Subcutaneous abdominal adipose tissue (tissue), 5 donors: ENCODE measurements at regions not wholly inside any gene's neighbourhood (a gene's known extent, or its start where the extent isn't known, plus 50 kb on each side); places are given as distances from the start of the nearest gene placed in this dataset.

Experiments
- H3K27ac ChIP-seq: one replicate; pipeline ENCODE4 v1.7.0; 2013; ENCODE audit warnings: low read depth, mild to moderate bottlenecking, inconsistent platforms, low read length, moderate library complexity
- H3K27me3 ChIP-seq, 5 donors: one replicate each; pipeline ENCODE4 v1.7.0; 2013; ENCODE audit warnings: low read length in 5 of 5, inconsistent platforms in 1 of 5; ENCODE audit not compliant: control insufficient read depth in 5 of 5, insufficient read depth in 4 of 5
- H3K36me3 ChIP-seq, 5 donors: one replicate each; pipeline ENCODE4 v1.7.0; 2013; ENCODE audit warnings: low read length in 5 of 5; ENCODE audit not compliant: control insufficient read depth in 5 of 5, insufficient read depth in 5 of 5
- H3K4me1 ChIP-seq, 5 donors: one replicate each; pipeline ENCODE4 v1.7.0; 2013; ENCODE audit warnings: low read length in 5 of 5, mild to moderate bottlenecking in 3 of 5, moderate library complexity in 1 of 5; ENCODE audit not compliant: control insufficient read depth in 5 of 5, insufficient read depth in 5 of 5
- H3K4me3 ChIP-seq, 5 donors: one replicate each; pipeline ENCODE4 v1.7.0; 2013; ENCODE audit warnings: low read length in 5 of 5, low read depth in 1 of 5
- H3K9ac ChIP-seq, 5 donors: one replicate each; pipeline ENCODE4 v1.7.0; 2013; ENCODE audit warnings: low read length in 5 of 5, mild to moderate bottlenecking in 4 of 5, moderate library complexity in 3 of 5
- H3K9me3 ChIP-seq, 5 donors: one replicate each; pipeline ENCODE4 v1.7.0; 2013; ENCODE audit warnings: low read length in 5 of 5; ENCODE audit not compliant: control insufficient read depth in 5 of 5
- donor health status: healthy.
- donor health status: healthy.
- donor health status: healthy.
- donor health status: healthy.
- donor health status: healthy.

DNA sequence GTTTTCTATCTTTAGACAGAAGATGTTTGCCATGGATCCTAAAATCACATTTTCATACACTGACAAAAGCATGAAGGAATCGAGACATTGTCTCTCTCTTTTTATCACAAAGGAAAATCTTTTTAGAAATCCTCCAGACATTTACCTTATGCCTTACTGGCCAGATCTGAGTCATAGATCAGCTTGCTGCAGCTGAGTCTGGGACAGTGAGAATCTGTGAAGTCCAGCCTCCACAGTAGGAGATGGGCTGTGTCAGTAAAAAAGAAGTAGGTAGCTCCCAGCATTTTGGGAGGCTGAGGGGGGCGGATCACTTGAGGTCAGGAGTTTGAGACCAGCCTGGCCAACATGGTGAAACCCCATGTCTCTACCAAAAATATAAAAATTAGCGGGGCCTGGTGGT lies 333.4 kb upstream of the ZNF462 start:
- Histone ChIP-seq H3K9me3 (no peaks in the 10 kb centered on the region), H3K27me3 (no peaks in the 10 kb centered on the region), H3K9ac (no peak overlapping the region), H3K36me3 (no peaks in the 10 kb centered on the region), H3K27ac (no peak overlapping the region), H3K4me3 (no peak overlapping the region), H3K4me1 (peaks cover 0 to 14% (median 0%) of the 10 kb centered on the region in 5 donors)

DNA sequence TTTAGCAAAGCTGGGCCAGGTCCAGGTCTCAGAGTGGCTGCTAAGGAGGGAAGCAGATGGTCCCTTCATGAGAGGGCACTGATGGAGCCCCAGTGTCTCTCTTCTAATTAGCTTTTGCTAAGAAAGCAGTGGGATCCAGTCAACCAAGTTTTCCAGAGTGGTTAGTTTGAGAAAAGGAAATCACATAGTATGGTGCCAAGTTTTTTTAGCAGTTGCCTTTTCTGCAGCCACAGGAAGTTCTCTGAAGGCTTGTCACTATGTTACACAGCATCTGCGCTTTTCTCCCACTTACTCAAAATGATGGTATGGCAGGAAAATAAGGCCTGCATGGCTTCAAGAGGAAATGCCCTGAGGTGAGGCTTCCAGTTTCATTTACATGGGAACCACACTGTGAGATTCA lies 331.5 kb upstream of the ZNF462 start:
- Histone ChIP-seq H3K9me3 (no peaks in the 10 kb centered on the region), H3K27me3 (no peaks in the 10 kb centered on the region), H3K4me1 (peaks cover 0 to 23% (median 3%) of the 10 kb centered on the region in 5 donors), H3K36me3 (no peaks in the 10 kb centered on the region), H3K27ac (no peak overlapping the region), H3K4me3 (no peak overlapping the region), H3K9ac (no peak overlapping the region)

DNA sequence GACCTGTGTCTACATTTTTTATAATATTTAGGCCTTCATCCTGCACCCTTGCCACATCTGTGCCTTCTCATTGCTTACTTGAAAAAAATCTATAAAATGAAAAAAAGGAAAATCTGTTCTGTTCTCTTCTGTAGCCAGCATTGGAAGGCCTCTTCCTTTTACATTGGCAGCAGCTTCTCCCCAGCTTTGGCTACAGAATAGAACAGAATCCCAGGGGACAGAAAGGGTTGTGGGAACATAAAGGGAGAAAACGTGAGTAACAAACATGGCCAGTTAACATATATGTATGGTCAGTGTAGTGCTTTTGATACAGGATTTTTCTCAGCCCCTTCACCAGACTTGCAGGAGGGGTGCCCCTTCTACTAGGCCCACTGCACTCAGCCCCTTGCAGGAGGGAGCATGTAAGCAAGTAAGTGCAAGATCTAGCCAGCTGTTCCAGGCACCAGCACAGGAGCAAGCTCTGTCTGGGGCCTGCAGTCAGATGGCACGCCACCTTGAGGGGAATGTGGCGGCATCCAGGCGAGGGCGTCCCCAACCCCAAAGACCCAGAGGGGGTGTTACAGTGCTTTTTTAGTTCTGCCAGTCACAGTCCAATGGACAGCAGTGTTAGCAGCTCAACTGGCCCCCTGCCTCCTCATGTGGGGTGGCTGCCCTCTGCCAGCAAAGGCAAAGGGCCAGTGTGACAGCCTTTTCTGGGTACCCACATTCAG lies 330.5 kb upstream of the ZNF462 start:
- H3K4me3 ChIP-seq: no peak overlapping the region
- no peak overlapping the region for H3K9ac ChIP-seq
- H3K9me3 ChIP-seq: no peaks in the 10 kb centered on the region
- H3K4me1 ChIP-seq: peaks cover 0 to 23% (median 3%) of the 10 kb centered on the region in 5 donors
- no peaks in the 10 kb centered on the region for H3K36me3 ChIP-seq
- no peak overlapping the region for H3K27ac ChIP-seq
- H3K27me3 ChIP-seq: no peaks in the 10 kb centered on the region

DNA sequence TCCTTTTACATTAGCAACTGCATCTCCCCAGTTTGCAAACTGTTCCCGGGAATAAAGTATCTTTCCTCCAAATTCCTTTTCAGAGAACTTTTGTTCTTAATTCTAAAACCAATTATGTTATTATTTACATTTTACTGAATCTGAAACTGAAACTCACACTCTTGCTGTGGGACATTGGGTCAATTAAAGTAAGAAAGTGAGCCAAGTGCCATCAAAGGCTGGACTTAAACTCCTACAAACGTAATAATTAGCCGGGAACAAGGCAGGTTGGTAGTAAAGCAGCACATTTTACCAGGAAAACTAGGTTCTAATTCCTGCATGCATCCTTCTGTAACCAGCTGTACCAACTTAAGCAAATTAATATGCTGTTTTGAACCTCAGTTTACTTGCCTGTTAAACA lies 328.2 kb upstream of the ZNF462 start:
- H3K4me1 ChIP-seq: peaks cover 0 to 23% (median 3%) of the 10 kb centered on the region in 5 donors
- no peaks in the 10 kb centered on the region for H3K9me3 ChIP-seq
- H3K27me3 ChIP-seq: no peaks in the 10 kb centered on the region
- no peak overlapping the region for H3K27ac ChIP-seq
- no peak overlapping the region for H3K9ac ChIP-seq
- no peak overlapping the region for H3K4me3 ChIP-seq
- no peaks in the 10 kb centered on the region for H3K36me3 ChIP-seq

DNA sequence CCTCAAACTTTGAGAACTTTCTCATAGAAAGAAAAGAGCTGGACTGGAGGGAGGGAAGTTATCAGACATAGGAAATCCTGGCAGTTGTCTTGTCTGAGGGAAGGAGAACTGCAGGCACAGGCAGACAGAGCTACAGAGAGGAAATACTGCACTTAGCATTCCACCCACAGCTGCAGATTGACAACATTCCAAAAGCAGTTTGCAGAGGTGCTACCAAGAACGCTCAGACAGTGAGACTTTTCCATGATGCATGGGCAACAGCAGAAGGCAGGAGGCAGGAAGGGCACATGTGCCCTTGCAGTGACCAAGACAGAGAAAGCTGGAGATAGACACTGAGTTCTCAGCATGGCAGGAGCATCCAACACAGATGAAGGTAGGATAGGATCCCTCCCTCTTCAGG lies 327.5 kb upstream of the ZNF462 start:
- Histone ChIP-seq H3K9me3 (no peaks in the 10 kb centered on the region), H3K9ac (no peak overlapping the region), H3K27ac (no peak overlapping the region), H3K4me1 (peaks cover 0 to 23% (median 3%) of the 10 kb centered on the region in 5 donors), H3K36me3 (no peaks in the 10 kb centered on the region), H3K27me3 (no peaks in the 10 kb centered on the region), H3K4me3 (no peak overlapping the region)

DNA sequence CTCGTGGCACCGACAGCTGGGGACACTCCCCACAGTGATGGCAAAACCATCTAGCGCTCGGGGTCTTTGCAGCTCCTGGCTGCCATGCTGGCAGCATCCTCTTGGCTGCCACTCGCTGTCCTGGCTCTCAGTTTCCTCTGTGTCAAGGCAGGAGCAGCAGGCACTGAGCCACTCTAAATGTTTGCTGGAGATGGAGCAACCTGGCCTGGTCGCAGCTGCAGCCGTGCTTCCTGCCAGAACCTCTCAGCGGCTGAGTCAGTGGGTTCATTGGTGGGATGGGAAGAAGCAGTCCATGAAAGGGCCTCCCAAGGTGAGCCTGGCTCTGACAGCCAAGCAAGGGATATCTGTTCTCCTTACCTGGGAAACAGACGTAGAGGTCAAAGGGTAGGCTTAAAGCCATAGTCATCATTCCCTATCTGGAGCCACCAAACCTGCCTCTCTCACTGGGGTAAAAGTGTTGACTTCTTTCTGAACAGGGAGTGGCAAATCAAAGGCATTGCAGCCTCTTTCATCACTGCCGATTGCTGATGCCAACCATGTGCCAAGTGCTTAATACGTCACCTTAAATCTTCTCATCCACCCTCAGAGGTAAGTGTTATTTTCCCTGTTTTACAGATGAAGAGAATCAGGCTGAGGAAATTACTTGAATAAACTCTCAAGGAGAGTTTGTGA lies 304.8 kb upstream of the ZNF462 start:
- Histone ChIP-seq H3K9ac (no peak overlapping the region), H3K4me1 (no peaks in the 10 kb centered on the region), H3K36me3 (no peaks in the 10 kb centered on the region), H3K27me3 (no peaks in the 10 kb centered on the region), H3K27ac (no peak overlapping the region), H3K9me3 (peaks cover 0 to 8% (median 3%) of the 10 kb centered on the region in 5 donors), H3K4me3 (no peak overlapping the region)

DNA sequence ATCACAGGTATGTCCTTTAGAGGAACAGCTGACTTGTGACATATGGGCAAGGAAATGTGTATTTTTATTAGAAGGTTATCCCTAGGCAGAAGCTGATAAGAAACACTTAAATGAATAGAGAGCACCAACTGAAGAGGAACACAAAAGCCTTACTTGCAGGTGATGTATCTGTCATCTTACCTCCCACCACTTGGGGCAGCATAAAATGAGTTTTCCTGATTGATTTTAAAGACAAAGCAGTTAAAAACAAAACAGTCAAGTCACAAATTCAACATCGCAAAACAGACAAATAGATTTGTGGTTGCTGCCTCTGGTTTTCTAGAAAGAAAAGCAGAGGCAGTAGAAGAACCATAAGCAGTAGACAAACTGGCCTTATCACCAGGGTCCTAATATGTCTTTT lies 302.4 kb upstream of the ZNF462 start:
- H3K4me3 ChIP-seq: no peak overlapping the region
- H3K27ac ChIP-seq: no peak overlapping the region
- no peaks in the 10 kb centered on the region for H3K36me3 ChIP-seq
- H3K27me3 ChIP-seq: no peaks in the 10 kb centered on the region
- H3K9ac ChIP-seq: no peak overlapping the region
- H3K9me3 ChIP-seq: no peaks in the 10 kb centered on the region
- no peaks in the 10 kb centered on the region for H3K4me1 ChIP-seq

DNA sequence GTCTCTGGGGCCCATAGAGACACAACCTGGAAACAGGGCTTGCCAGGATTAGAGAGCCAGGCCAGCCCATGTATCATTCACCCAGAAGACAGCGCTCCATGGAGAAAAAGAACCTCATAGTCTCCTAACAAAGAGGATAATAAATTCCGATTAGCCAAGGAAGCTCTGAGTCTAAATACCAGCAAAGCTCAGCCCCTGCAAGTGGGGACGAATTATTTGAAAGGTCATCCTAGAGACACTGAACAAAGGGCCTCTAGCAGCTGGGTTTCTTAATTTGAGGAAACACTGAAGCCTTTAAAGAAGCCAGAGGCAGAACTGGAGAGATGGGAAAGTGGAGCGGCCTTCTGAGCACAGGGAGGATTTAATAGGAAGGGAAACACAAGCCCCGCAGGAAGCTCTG lies 287.1 kb upstream of the ZNF462 start:
- H3K4me3 ChIP-seq: no peak overlapping the region
- H3K4me1 ChIP-seq: no peaks in the 10 kb centered on the region
- no peaks in the 10 kb centered on the region for H3K36me3 ChIP-seq
- H3K9me3 ChIP-seq: peaks cover 0 to 16% (median 10%) of the 10 kb centered on the region in 5 donors
- no peaks in the 10 kb centered on the region for H3K27me3 ChIP-seq
- H3K9ac ChIP-seq: no peak overlapping the region
- no peak overlapping the region for H3K27ac ChIP-seq

DNA sequence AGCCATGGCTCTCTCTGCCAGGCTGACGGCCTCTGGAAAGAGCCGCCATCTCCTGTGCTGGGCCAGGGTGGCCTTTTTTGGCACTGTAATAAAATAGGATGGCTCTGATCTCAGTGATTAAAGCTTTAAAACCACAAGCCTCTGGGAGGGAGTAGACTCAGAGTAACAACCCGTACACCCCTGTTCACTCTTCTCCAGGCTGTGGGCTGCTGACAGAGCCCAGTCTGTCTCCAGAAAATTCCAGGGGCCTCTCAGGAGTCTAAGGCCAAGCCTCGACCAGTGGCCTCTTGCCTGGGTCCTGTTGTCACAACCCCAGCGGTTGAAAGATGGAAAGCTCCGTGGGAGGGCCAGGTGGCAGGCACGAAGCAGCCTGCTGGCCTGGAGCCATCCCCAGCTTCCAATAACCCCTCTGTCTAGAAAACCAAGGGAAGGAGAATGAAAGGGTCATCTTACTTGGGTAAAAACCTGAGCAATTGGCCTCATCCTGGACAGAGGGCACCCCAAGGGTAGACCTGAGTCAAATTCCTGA lies 286.7 kb upstream of the ZNF462 start:
- H3K9me3 ChIP-seq: peaks cover 0 to 14% (median 9%) of the 10 kb centered on the region in 5 donors
- no peak overlapping the region for H3K9ac ChIP-seq
- H3K36me3 ChIP-seq: no peaks in the 10 kb centered on the region
- no peak overlapping the region for H3K27ac ChIP-seq
- no peak overlapping the region for H3K4me3 ChIP-seq
- H3K27me3 ChIP-seq: no peaks in the 10 kb centered on the region
- no peaks in the 10 kb centered on the region for H3K4me1 ChIP-seq

DNA sequence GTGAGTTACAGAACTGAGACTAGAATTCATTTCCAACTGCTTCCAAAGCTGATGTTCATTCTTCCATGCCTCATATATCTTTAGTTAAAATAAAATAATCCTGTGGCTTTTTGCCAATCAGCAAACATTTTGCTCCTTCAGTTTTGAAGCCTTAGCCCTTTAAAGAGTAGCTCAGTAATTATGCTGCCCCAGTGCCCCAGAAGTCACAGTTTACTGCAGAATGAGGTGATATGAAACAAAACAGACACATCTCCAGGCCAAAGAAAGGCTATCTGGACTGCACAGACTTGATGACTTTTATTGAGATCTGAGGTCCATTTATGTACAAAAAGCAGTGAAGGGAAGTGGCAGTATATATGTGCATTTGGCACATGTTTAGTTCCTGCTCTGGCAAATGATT lies 285.8 kb upstream of the ZNF462 start:
- no peak overlapping the region for H3K9ac ChIP-seq
- H3K4me3 ChIP-seq: no peak overlapping the region
- H3K27ac ChIP-seq: no peak overlapping the region
- H3K9me3 ChIP-seq: peaks cover 0 to 13% (median 9%) of the 10 kb centered on the region in 5 donors
- no peaks in the 10 kb centered on the region for H3K36me3 ChIP-seq
- H3K4me1 ChIP-seq: no peaks in the 10 kb centered on the region
- no peaks in the 10 kb centered on the region for H3K27me3 ChIP-seq
